Spleen (tissue), 11 donors: ENCODE measurements at regions not wholly inside any gene's neighbourhood (a gene's known extent, or its start where the extent isn't known, plus 50 kb on each side); places are given as distances from the start of the nearest gene placed in this dataset.

Source experiments
- DNase-seq: peaks from one replicate; pipeline ENCODE4 v3.0.0-alpha.2; 2020
- H3K27ac ChIP-seq, 8 donors: fragments of 200-600 bp; sonication (generic) in 7 of 8; 1 replicate in 4 of 8; 2 replicates in 4 of 8; pipeline versions ENCODE4 v1.5.0 to v1.8.0; 2016 to 2021; ENCODE audit warnings: inconsistent platforms in 4 of 8, mild to moderate bottlenecking in 4 of 8, moderate library complexity in 1 of 8
- H3K27me3 ChIP-seq, 7 donors: fragments of 200-600 bp; sonication (generic) in 6 of 7; replicated peaks in 1 of 7; 1 replicate in 4 of 7; 2 replicates in 3 of 7; pipeline versions ENCODE4 v1.5.0 to v1.8.0; 2016 to 2021; ENCODE audit warnings: inconsistent platforms in 3 of 7, mild to moderate bottlenecking in 1 of 7
- H3K36me3 ChIP-seq, 6 donors: fragments of 200-600 bp; sonication (generic) in 5 of 6; 1 replicate in 4 of 6; 2 replicates in 2 of 6; pipeline versions ENCODE4 v1.5.0 to v1.8.0; 2016 to 2021; ENCODE audit warnings: inconsistent platforms in 2 of 6
- H3K4me1 ChIP-seq, 6 donors: fragments of 200-600 bp; sonication (generic) in 5 of 6; 1 replicate in 3 of 6; 2 replicates in 3 of 6; pipeline versions ENCODE4 v1.5.0 to v1.8.0; 2016 to 2021; ENCODE audit warnings: inconsistent platforms in 3 of 6
- H3K4me3 ChIP-seq, 8 donors: fragments of 200-600 bp; sonication (generic) in 7 of 8; 1 replicate in 4 of 8; 2 replicates in 4 of 8; pipeline versions ENCODE4 v1.5.0 to v1.8.0; 2016 to 2021; ENCODE audit warnings: inconsistent platforms in 4 of 8, mild to moderate bottlenecking in 4 of 8, moderate library complexity in 2 of 8
- H3K9me3 ChIP-seq, 8 donors: fragments of 200-600 bp; sonication (generic) in 7 of 8; 1 replicate in 4 of 8; 2 replicates in 4 of 8; pipeline versions ENCODE4 v1.5.0 to v1.8.0; 2016 to 2021; ENCODE audit warnings: inconsistent platforms in 4 of 8
- POLR2A ChIP-seq, 3 donors: fragments of 450-650 bp; IDR thresholded peaks; one replicate each; pipeline ENCODE4 v1.5.1; 2017; ENCODE audit warnings: antibody characterized with exemption in 3 of 3, mild to moderate bottlenecking in 1 of 3
- POLR2AphosphoS5 ChIP-seq, 3 donors: sonication (generic); formaldehyde crosslinking; IDR thresholded peaks; one replicate each; pipeline ENCODE4 v1.5.1; 2017; ENCODE audit warnings: antibody characterized with exemption in 3 of 3
- WGBS, 5 donors: extraction: QIAGEN DNeasy Blood & Tissue Kit in 3 of 5; methylation state at CpG; one replicate each; pipeline versions ENCODE4 v1.1.5 to v1.1.7; 2013 to 2018; 5-methylcytosine and 5-hydroxymethylcytosine counted together
- intact Hi-C: fragments of 100-400 bp; cut with DNase I; formaldehyde crosslinking; loops from one replicate; pipeline ENCODE4 v1.15.0; 2023; ENCODE audit warnings: low total_unique reads
- TF ChIP-seq, protein P1 (sequence below), 11 experiments: fragments of 200-600 bp in 7 of 11; fragments of 450-650 bp in 4 of 11; sonication (generic) in 4 of 11; IDR thresholded peaks in 8 of 11; conservative IDR thresholded peaks in 3 of 11; 1 replicate in 7 of 11; 2 replicates in 4 of 11; pipeline versions ENCODE4 v1.4.0 to v1.8.0; 2016 to 2021; ENCODE audit warnings: antibody characterized with exemption in 11 of 11, inconsistent platforms in 4 of 11, mild to moderate bottlenecking in 1 of 11
- donor health status: healthy with polysubstance abuse.
- donor health status: DM: no; HTN: no; CAD: no; lungs with moderate emphysema.
- donor health status: DM: no; HTN: no; CAD: no.
- donor health status: Bipolar disorder and iron deficiency.
- donor health status: healthy.
- donor health status: DM: no; HTN: no; CAD: no.
- donor health status: DM: yes; HTN: yes; CAD: no.

DNA sequence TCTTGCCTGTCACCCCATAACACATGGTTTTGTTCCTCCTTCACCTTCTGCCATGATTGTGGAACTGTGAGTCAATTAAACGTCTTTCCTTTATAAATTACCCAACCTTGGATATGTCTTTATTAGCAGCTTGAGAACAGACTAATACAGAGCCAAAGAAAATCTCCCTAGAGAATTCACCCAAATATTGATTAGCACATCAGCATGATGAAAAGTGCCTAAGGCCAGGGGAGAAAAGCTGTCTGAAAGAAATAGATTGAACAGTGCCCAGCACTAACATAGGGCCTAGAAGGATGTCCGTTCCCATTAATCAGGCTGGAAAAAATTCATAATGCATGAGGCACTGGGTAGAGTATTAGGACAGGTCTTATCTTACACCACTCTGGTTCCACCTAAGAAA is 111.9 kb upstream of the CALN1 start:
- no peaks in the 10 kb centered on the region for H3K36me3 ChIP-seq
- WGBS, 5 donors: 63 to 95% (median 74%) methylated on average over 2 of the region's 2 CpGs
- no peak for DNase-seq
- H3K27me3 ChIP-seq: no peaks in the 10 kb centered on the region
- intact Hi-C loops: no loop called here
- peaks cover 0 to 15% (median 4%) of the 10 kb centered on the region in 8 donors for H3K9me3 ChIP-seq
- no peak overlapping the region for H3K27ac ChIP-seq
- TF ChIP-seq, protein P1, sequence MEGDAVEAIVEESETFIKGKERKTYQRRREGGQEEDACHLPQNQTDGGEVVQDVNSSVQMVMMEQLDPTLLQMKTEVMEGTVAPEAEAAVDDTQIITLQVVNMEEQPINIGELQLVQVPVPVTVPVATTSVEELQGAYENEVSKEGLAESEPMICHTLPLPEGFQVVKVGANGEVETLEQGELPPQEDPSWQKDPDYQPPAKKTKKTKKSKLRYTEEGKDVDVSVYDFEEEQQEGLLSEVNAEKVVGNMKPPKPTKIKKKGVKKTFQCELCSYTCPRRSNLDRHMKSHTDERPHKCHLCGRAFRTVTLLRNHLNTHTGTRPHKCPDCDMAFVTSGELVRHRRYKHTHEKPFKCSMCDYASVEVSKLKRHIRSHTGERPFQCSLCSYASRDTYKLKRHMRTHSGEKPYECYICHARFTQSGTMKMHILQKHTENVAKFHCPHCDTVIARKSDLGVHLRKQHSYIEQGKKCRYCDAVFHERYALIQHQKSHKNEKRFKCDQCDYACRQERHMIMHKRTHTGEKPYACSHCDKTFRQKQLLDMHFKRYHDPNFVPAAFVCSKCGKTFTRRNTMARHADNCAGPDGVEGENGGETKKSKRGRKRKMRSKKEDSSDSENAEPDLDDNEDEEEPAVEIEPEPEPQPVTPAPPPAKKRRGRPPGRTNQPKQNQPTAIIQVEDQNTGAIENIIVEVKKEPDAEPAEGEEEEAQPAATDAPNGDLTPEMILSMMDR (IDR thresholded peaks at IDR 0.05 in 8 of 11, conservative IDR thresholded peaks at IDR 0.05 in 3 of 11): no peak
- TF ChIP-seq POLR2A (IDR thresholded peaks at IDR 0.05) (no peak), POLR2AphosphoS5 (IDR thresholded peaks at IDR 0.05) (no peak)
- no peak overlapping the region for H3K4me3 ChIP-seq
- no peaks in the 10 kb centered on the region for H3K4me1 ChIP-seq

GRCh38 chr7:72504061-72504706 is 92.0 kb upstream of the CALN1 start:
- Histone ChIP-seq H3K4me3 (no peak overlapping the region), H3K4me1 (no peaks in the 10 kb centered on the region), H3K9me3 (peaks cover 0 to 3% (median 1%) of the 10 kb centered on the region in 8 donors), H3K27ac (no peak overlapping the region), H3K36me3 (no peaks in the 10 kb centered on the region), H3K27me3 (no peaks in the 10 kb centered on the region)
- intact Hi-C loops: no loop called here
- no peak for TF ChIP-seq POLR2AphosphoS5 (IDR thresholded peaks at IDR 0.05)
- TF ChIP-seq, protein P1 (IDR thresholded peaks at IDR 0.05 in 8 of 11, conservative IDR thresholded peaks at IDR 0.05 in 3 of 11): no peak
- no peak for TF ChIP-seq POLR2A (IDR thresholded peaks at IDR 0.05)
- no peak for DNase-seq
- 63 to 84% (median 74%) methylated on average over 10 of the region's 10 CpGs for WGBS, 5 donors

DNA sequence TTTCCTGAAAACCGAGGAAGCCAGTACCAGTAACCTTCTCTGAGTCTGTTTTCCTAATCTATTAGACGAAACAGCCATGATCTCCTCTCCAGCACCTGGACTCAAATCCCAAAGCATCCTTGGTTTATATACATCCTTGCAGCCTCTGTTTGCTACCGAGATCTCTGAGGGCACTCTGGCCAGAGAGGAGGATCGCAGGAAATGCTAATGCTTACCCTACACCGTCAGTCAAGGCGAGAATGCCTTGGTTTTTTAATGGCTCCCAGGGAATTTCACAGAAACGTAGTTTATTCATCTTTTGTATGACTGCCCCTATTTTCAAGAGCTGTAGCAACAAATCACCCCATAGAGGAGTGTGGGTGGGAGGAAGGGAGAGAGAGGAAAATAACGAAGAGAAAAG is 91.5 kb upstream of the CALN1 start:
- Histone ChIP-seq H3K27ac (no peak overlapping the region), H3K4me3 (no peak overlapping the region), H3K27me3 (no peaks in the 10 kb centered on the region), H3K4me1 (no peaks in the 10 kb centered on the region), H3K9me3 (peaks cover 0 to 8% (median 7%) of the 10 kb centered on the region in 8 donors), H3K36me3 (no peaks in the 10 kb centered on the region)
- TF ChIP-seq POLR2AphosphoS5 (IDR thresholded peaks at IDR 0.05) (no peak), POLR2A (IDR thresholded peaks at IDR 0.05) (no peak)
- TF ChIP-seq, protein P1 (IDR thresholded peaks at IDR 0.05 in 8 of 11, conservative IDR thresholded peaks at IDR 0.05 in 3 of 11): no peak
- intact Hi-C loops: no loop called here
- no peak for DNase-seq
- WGBS, 5 donors: 63 to 77% (median 72%) methylated on average over 8 of the region's 8 CpGs

GRCh38 chr7:72494807-72495206 is 82.7 kb upstream of the CALN1 start:
- no peaks in the 10 kb centered on the region for H3K36me3 ChIP-seq
- H3K9me3 ChIP-seq: peaks cover 2 to 38% (median 28%) of the 10 kb centered on the region in 8 donors
- no peaks in the 10 kb centered on the region for H3K4me1 ChIP-seq
- no peak overlapping the region for H3K4me3 ChIP-seq
- 73 to 100% (median 81%) methylated on average over 2 of the region's 2 CpGs for WGBS, 5 donors
- TF ChIP-seq, protein P1 (IDR thresholded peaks at IDR 0.05 in 8 of 11, conservative IDR thresholded peaks at IDR 0.05 in 3 of 11): no peak
- TF ChIP-seq POLR2A (IDR thresholded peaks at IDR 0.05): no peak
- TF ChIP-seq POLR2AphosphoS5 (IDR thresholded peaks at IDR 0.05): no peak
- intact Hi-C loops: loop anchor here (5.0 kb wide), 1 partner anchor 738 kb away; no protein-coding TSS in a partner anchor
- H3K27ac ChIP-seq: no peak overlapping the region
- DNase-seq: no peak
- H3K27me3 ChIP-seq: peaks cover 0 to 10% (median 0%) of the 10 kb centered on the region in 7 donors
